B cell (primary cell): ENCODE measurements at regions not wholly inside any gene's neighbourhood (a gene's known extent, or its start where the extent isn't known, plus 50 kb on each side); places are given as distances from the start of the nearest gene placed in this dataset.

ENCODE experiments used
- ATAC-seq: fragments of 200-7000 bp; cut with Tn5 transposase; one replicate; pipeline ENCODE4 v1.10.0; 2021; ENCODE audit warnings: low read depth, mild to moderate bottlenecking, moderate number of reproducible peaks, moderate library complexity
- CTCF ChIA-PET: fragments of 350-600 bp; sonication (Branson Sonifier 250); formaldehyde crosslinking; loops from one replicate; lab custom pipeline; 2021; ENCODE audit warnings: antibody characterized with exemption, inconsistent platforms; lab: Charles Lee
- POLR2A ChIA-PET: fragments of 350-600 bp; sonication (Branson Sonifier 250); formaldehyde crosslinking; loops from one replicate; lab custom pipeline; 2021; ENCODE audit warnings: antibody characterized with exemption; lab: Charles Lee
- DNase-seq: peaks from one replicate; pipeline ENCODE4 v3.0.0; 2013
- H2AFZ ChIP-seq: 2 replicates; pipeline ENCODE4 v1.6.1; 2012; ENCODE audit warnings: mild to moderate bottlenecking, low read depth, low read length; ENCODE audit not compliant: insufficient read depth, poor library complexity, severe bottlenecking
- H3K27ac ChIP-seq, 2 donors: 1 replicate in 1 of 2; 2 replicates in 1 of 2; pipeline ENCODE4 v1.5.1; 2012 to 2013; ENCODE audit warnings: low read length in 2 of 2, mild to moderate bottlenecking in 2 of 2, moderate library complexity in 1 of 2
- H3K27me3 ChIP-seq, 4 experiments: fragments of 200-600 bp in 1 of 4; sonication (generic) in 1 of 4; replicated peaks in 1 of 4; 1 replicate in 2 of 4; 2 replicates in 2 of 4; pipeline versions ENCODE4 v1.6.1 to v1.7.0; 2013 to 2016; ENCODE audit warnings: low read length in 3 of 4, mild to moderate bottlenecking in 2 of 4, mixed read lengths in 1 of 4, moderate library complexity in 1 of 4; ENCODE audit not compliant: insufficient read depth in 4 of 4, control insufficient read depth in 3 of 4; ENCODE audit errors: control extremely low read depth in 1 of 4
- H3K36me3 ChIP-seq, 2 experiments: replicated peaks in 1 of 2; 1 replicate in 1 of 2; 2 replicates in 1 of 2; pipeline versions ENCODE4 v1.6.1 to v1.7.1; 2013; ENCODE audit warnings: low read length in 1 of 2; ENCODE audit not compliant: insufficient read depth in 2 of 2, control insufficient read depth in 1 of 2; ENCODE audit errors: control extremely low read depth in 1 of 2, extremely low read depth in 1 of 2
- H3K4me1 ChIP-seq, 2 donors: fragments of 200-600 bp in 1 of 2; sonication (generic) in 1 of 2; 1 replicate in 1 of 2; 2 replicates in 1 of 2; pipeline versions ENCODE4 v1.5.1 to v1.6.1; 2013 to 2017; ENCODE audit warnings: low read length in 2 of 2; ENCODE audit not compliant: control insufficient read depth in 2 of 2, insufficient read depth in 2 of 2
- H3K4me2 ChIP-seq: replicated peaks from 2 replicates; pipeline ENCODE3; 2012; ENCODE audit warnings: mild to moderate bottlenecking, low read depth, low read length; ENCODE audit not compliant: poor library complexity, severe bottlenecking
- H3K4me3 ChIP-seq, 5 experiments: fragments of 200-600 bp in 1 of 5; sonication (generic) in 1 of 5; 1 replicate in 3 of 5; 2 replicates in 2 of 5; pipeline versions ENCODE4 v1.5.1 to v1.7.0; 2011 to 2016; ENCODE audit warnings: low read length in 4 of 5, mild to moderate bottlenecking in 4 of 5, low read depth in 2 of 5, control low read depth in 1 of 5, moderate library complexity in 1 of 5; ENCODE audit not compliant: insufficient read depth in 1 of 5; ENCODE audit errors: control extremely low read depth in 1 of 5, extremely low read depth in 1 of 5
- H3K79me2 ChIP-seq: fragments of 200-600 bp; sonication (generic); one replicate; pipeline ENCODE4 v1.6.0; 2016; ENCODE audit warnings: low read length; ENCODE audit not compliant: control insufficient read depth, insufficient read depth
- H3K9ac ChIP-seq: fragments of 200-600 bp; sonication (generic); 2 replicates; pipeline ENCODE4 v1.6.1; 2017; ENCODE audit warnings: mild to moderate bottlenecking, low read length, moderate library complexity
- H3K9me3 ChIP-seq, 3 donors: one replicate each; pipeline versions ENCODE4 v1.6.1 to v1.7.1; 2013; ENCODE audit warnings: low read length in 2 of 3; ENCODE audit not compliant: control insufficient read depth in 2 of 3, insufficient read depth in 1 of 3; ENCODE audit errors: control extremely low read depth in 1 of 3
- H4K20me1 ChIP-seq: 2 replicates; pipeline ENCODE4 v1.6.0; 2012; ENCODE audit warnings: mild to moderate bottlenecking, low read length; ENCODE audit not compliant: insufficient read depth, control insufficient read depth, poor library complexity, severe bottlenecking
- H3K27ac Mint-ChIP-seq: one replicate; pipeline ENCODE4 v1.8.0; 2021; ENCODE audit warnings: mixed read lengths
- H3K27me3 Mint-ChIP-seq: one replicate; pipeline ENCODE4 v1.8.0; 2021; ENCODE audit warnings: mixed read lengths
- H3K4me1 Mint-ChIP-seq: one replicate; pipeline ENCODE4 v1.8.0; 2021; ENCODE audit warnings: mixed read lengths
- H3K4me3 Mint-ChIP-seq: one replicate; pipeline ENCODE4 v1.8.0; 2021; ENCODE audit warnings: mixed read lengths
- H3K9me3 Mint-ChIP-seq: one replicate; pipeline ENCODE4 v1.8.0; 2022; ENCODE audit warnings: mixed read lengths; ENCODE audit not compliant: insufficient read depth
- CTCF ChIP-seq: fragments of 200-600 bp; IDR thresholded peaks from one replicate; pipeline ENCODE4 v1.8.0; 2022; ENCODE audit warnings: antibody characterized with exemption, mild to moderate bottlenecking
- EZH2 ChIP-seq: IDR thresholded peaks from 2 replicates; pipeline ENCODE4 v1.6.1; 2012; ENCODE audit warnings: borderline replicate concordance, low read depth, mild to moderate bottlenecking, moderate library complexity, low read length; ENCODE audit not compliant: insufficient read depth, poor library complexity, severe bottlenecking
- WGBS: methylation state at CpG from one replicate; pipeline ENCODE4 v1.1.5; 2013; ENCODE audit warnings: missing lambda C conversion rate; ENCODE audit not compliant: insufficient coverage; 5-methylcytosine and 5-hydroxymethylcytosine counted together
- intact Hi-C: fragments of 100-400 bp; cut with micrococcal nuclease; formaldehyde crosslinking; loops from one replicate; pipeline ENCODE4 v1.10.0; 2022

- intact Hi-C loops, result no loop called here
- TF ChIP-seq EZH2 (no peak), CTCF (no peak)
- H3K9ac ChIP-seq, result no peak overlapping the region
- POLR2A ChIA-PET, result no interaction called here
- H3K4me1 ChIP-seq, result no peaks in the 10 kb centered on the region
- no peak overlapping the region for H3K4me3 ChIP-seq
- no peak overlapping the region for H2AFZ ChIP-seq
- no peak overlapping the region for H3K27ac Mint-ChIP-seq
- no peak overlapping the region for H3K27ac ChIP-seq
- CTCF ChIA-PET, result no interaction called here
- H3K4me1 Mint-ChIP-seq, result no peaks in the 10 kb centered on the region
- no peaks in the 10 kb centered on the region for H3K79me2 ChIP-seq
- no peaks in the 10 kb centered on the region for H3K27me3 Mint-ChIP-seq
- H3K4me2 ChIP-seq, result no peak overlapping the region
- ATAC-seq, result no peak
- no peak for DNase-seq
- no peak overlapping the region for H3K4me3 Mint-ChIP-seq
- no peaks in the 10 kb centered on the region for H3K27me3 ChIP-seq
- no peaks in the 10 kb centered on the region for H4K20me1 ChIP-seq
- peaks cover 3% of the 10 kb centered on the region for H3K9me3 Mint-ChIP-seq
- no peaks in the 10 kb centered on the region for H3K9me3 ChIP-seq
- no peaks in the 10 kb centered on the region for H3K36me3 ChIP-seq
Observed at GRCh38 chr5:101796427-101796826, 499.7 kb downstream of the SLCO4C1 start.

- WGBS, result 70% methylated on average over 3 of the region's 4 CpGs
- H3K4me3 ChIP-seq, result no peak overlapping the region
- TF ChIP-seq CTCF (no peak), EZH2 (no peak)
- no peak overlapping the region for H3K27ac Mint-ChIP-seq
- intact Hi-C loops, result no loop called here
- H3K27me3 Mint-ChIP-seq, result no peaks in the 10 kb centered on the region
- no peak overlapping the region for H2AFZ ChIP-seq
- H3K27me3 ChIP-seq, result no peaks in the 10 kb centered on the region
- H4K20me1 ChIP-seq, result no peaks in the 10 kb centered on the region
- no peak overlapping the region for H3K4me3 Mint-ChIP-seq
- H3K9ac ChIP-seq, result no peak overlapping the region
- H3K79me2 ChIP-seq, result no peaks in the 10 kb centered on the region
- no peaks in the 10 kb centered on the region for H3K36me3 ChIP-seq
- no peaks in the 10 kb centered on the region for H3K4me1 Mint-ChIP-seq
- ATAC-seq (no peak), DNase-seq (no peak)
- H3K9me3 Mint-ChIP-seq, result no peaks in the 10 kb centered on the region
- no peaks in the 10 kb centered on the region for H3K4me1 ChIP-seq
- no peaks in the 10 kb centered on the region for H3K9me3 ChIP-seq
- H3K4me2 ChIP-seq, result no peak overlapping the region
- POLR2A ChIA-PET, result no interaction called here
- CTCF ChIA-PET, result no interaction called here
- H3K27ac ChIP-seq, result no peak overlapping the region
Observed at GRCh38 chr5:101788797-101789196, 507.3 kb downstream of the SLCO4C1 start.
